Anterior cingulate cortex (tissue), 58 donors: ENCODE measurements at regions not wholly inside any gene's neighbourhood (a gene's known extent, or its start where the extent isn't known, plus 50 kb on each side); places are given as distances from the start of the nearest gene placed in this dataset.

Experiments
- DNase-seq, 58 donors: peaks; one replicate each; lab custom pipeline; 2025; lab: John Stamatoyannopoulos, UW

GRCh38 chr20:58071991-58072390, 156.5 kb downstream of the ANKRD60 start:
- no peak for DNase-seq

GRCh38 chr20:58071298-58071697, 157.2 kb downstream of the ANKRD60 start:
- no peak for DNase-seq

GRCh38 chr20:58070664-58071196, 157.7 kb downstream of the ANKRD60 start:
- DNase-seq, result no peak

DNA sequence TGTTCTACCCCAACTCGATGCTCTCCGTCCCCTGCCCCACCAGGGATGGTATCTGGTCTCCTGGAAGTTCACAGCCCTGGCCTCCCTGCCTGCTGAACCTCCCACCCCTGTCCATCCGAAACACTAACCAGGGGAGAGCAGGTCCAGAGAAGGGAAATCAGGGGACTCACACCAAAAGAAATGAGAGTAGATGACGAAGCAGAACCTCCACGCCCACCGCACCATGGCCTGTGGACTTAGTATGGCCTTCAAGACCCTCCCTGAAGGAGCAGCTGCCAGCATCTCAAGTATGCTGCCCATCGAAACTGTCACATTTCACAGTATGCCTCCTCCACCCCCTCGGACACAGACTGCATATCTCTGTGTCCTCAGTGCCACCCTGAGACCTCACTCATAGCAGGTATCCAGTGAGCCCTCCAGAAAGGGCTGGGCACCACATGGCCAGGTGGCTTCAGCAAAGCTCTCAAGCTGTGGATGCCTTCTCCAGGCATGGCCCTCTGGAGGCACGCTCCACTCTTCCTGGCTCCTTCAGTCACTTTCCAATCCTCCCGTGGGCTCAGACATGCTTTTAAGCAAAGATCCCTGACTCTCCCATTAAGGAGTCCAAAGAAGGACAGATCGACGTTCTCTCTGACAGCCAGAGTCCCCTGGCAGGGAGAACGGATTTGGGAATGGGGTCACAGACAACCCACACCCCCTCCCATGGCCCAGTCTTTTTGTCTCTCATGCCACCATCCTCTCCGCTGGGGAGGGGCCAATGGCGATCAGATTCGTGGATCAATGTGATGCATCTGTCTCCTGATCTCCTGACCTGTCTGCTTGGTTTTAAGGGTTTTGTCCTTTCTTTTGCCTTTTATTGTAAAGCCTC, 158.4 kb downstream of the ANKRD60 start:
- no peak for DNase-seq

DNA sequence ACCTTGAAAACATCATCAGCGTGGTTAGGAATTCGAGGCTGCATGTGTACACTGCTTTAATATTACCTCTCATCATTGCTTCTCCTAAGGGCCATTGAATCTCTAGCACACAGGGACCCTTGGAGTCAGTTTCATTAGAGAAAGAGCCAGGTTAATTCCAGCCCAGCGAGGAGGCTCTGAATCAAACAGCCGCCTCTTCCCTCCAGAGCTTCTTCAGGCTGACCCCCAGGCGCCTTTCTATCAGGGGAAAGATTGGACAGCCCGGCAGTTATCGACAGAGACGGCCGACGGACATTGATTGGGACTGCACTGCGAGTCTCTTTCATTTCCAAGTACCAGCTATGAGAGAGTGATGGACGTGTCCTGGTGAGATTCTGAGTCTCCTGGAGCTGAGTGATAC, 159.2 kb downstream of the ANKRD60 start:
- DNase-seq, result no peak

DNA sequence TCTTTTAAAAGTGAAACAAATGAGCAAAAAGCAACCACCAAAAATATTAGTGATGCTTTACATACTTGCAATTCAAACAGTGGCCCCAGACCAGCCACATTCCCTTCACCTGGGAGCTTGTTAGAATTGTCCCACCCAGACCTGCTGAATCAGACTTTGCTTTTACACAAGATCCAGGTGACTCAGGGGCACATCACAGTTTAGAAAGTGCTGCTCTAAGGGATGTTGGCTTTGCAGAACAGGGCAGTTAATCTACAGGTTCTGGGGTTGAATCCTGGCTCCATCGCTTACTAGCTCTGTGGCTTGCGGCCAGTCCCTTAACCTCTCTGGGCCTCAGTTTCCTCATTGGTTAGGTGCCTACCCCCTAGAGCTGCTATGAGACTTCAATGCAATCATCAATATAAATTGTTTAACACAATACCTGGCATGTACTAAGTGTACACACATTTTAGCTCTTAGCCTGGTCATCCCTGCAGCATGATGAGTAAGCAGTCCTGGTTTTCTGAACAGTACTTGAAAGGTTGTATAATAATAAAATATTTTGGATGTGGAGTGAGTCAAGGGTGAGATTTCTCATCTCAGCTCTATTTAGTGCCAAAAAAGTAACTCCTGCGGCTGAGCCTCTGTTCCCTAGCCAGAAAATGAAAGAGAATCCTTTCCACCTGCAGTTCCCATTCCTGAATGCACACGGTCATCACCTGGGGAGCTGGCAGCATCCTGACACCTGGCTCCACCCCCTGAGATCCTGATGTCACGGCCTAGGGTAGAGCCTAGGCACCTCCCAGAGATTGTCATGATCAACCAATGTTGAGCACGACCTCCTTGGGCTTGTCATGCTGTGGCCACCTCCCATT, 162.7 kb downstream of the ANKRD60 start:
- DNase-seq, result no peak

GRCh38 chr20:58064411-58065010, 163.9 kb downstream of the ANKRD60 start:
- DNase-seq, result no peak

- no peak for DNase-seq
Measured at GRCh38 chr20:58059260-58059544, 169.3 kb downstream of the ANKRD60 start.

GRCh38 chr20:58058421-58059259, 169.8 kb downstream of the ANKRD60 start:
- DNase-seq, result no peak

DNA sequence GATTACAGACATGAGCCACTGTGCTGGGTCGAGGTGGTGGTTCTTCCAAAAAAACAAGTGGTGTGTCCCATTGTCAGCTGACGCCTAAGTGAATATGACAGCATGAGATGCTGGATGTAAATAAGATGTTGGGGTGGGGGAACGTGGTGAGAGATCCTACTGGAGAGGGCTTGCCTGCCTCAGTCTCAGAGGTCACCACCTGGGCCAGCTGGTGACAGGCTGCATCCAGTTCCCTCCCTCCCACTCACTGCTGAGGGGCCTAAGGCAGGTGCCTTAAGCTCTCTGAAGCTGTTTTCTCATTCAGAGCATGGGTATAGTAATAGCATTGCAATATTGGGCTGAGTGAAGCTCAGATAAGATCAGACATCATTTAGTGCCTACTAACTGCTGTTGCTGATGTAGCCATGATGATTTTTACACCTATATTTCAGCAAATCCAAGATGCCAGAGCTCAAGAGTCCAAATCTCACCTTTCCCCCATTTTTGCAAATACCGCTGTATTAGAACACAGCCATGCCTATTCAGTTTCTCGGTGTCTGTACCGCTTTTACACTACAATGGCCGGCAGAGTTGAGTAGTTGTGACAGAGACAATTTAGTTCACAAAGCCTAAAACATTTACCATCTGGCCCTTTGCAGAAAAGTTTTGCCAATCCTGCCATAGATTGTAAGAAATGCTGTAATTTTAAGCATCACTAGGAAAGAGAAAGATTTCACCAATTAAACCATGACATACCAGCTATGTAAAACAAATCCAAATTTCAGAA, 171.3 kb downstream of the ANKRD60 start:
- DNase-seq, result no peak

- no peak for DNase-seq
Measured at GRCh38 chr20:58056021-58056591, 172.3 kb downstream of the ANKRD60 start.

- peak in 42 of 58 donors; percentile 8 to 80 (median 42) for DNase-seq
Measured at GRCh38 chr20:58054780-58055373, 173.6 kb downstream of the ANKRD60 start.

DNA sequence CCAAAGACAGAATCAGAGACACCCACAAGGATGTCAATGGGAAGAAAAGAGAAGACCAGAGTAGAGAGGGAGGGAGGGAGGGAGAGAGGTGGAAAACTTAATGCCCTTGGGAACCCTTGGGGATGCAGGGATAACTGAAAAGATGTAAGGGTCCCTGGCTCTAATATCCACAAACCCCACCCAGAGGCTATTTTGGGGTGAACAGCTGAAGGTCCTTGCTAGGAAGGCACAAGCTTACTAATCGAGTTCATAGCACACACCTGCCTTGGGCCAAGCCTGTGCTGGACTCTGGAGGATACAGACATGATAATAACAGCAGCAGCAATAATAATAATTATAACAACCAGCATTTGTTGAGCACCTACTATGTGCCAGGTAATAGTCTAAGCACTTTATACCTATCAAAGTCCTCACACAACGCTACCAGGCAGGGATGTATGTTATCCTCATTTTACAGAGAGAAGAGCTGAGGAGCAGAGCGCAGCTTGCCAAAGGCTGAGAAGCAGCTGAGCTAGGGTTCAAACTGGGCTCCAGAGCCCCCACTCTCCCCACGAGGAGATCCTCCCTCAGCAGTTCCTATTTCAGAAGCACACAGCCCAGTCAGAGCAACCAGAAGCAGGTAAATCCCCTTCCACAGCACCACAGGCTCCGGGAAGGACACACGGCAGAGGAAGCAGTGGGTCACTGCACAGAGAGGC, 174.2 kb downstream of the ANKRD60 start:
- no peak for DNase-seq

DNA sequence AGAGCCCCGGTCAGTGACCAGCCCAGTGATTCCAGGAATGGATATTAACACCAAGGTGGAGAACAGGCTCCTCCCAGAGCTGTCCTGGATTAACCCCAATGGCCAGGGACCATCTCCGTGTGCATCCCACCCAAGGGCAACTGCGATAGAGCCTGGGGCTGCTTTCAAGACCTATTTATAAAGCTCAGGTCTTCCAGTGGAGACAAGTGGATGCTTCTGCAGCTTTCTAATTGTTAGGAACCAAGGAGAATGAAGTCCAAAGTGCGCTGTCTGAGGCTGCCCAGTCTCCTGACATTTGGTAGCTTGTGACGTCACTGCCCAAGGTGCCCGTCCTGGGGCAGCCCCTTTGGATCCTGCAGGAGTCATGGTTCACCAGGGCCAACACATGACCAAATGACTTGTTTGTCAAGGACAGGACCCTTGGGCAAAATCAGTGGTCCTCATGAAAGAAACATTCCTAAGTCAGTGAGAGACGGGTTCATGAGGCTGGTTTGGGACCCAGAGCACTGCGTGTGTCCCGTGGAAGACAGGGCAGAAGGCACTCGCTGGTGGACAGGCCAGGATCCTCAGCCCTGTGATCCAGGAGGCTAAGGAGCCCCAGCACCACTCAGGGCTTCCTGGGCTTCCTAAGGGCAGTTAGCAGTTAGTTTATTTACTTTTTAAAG, 174.9 kb downstream of the ANKRD60 start:
- no peak for DNase-seq

GRCh38 chr20:58051367-58051766, 177.1 kb downstream of the ANKRD60 start:
- DNase-seq, result no peak

DNA sequence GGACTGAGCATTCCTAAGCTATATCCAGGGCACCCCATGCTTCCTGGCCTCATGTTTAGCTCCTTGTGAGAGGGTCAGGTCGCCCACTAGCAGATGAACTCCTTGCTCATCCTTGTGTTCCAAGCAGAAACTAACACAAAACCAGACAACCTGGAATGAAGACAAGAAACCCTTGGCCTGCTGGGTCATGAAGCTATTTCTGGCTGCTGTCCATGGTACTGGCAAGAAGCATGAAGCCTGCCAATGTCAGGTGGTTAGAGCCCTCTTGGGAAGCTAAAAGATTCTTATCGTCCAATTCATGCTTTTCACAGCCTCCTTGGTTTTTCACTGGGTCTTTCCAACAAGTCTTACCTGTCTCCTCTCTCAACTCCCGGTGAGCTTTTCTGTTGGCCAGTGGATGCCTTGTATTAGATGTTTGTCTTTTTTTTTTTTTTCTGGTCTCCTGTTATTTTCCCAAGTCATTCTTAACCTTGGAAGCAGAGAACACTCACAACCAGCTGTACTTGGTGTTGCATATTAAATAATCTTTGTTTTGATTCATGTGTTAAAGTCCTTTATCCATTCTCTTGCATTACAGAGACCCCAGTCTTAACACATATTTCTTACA, 180.3 kb downstream of the ANKRD60 start:
- DNase-seq, result peak in 3 of 58 donors; percentile 5 to 11 (median 5)

DNA sequence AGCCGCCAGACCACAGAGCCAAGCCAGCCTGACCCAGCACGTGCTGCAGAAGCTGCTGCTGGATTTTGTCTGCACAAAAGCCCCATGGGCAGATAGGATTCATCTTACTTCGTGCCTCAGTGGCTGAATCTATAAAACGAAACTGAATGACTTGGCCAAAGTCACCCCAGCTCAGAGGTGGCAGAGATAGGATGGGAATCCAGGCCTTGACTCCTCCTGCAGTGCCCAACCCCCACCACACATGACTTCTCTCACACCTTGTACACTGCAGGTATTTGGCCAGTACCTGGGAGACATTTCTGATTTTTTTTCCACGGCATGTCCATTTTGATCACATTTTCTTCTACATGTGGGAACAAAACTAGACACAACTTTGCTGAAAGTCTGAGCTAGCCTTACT, 182.1 kb downstream of the ANKRD60 start:
- no peak for DNase-seq
